Dermis blood vessel endothelial cell (primary cell): ENCODE measurements at regions not wholly inside any gene's neighbourhood (a gene's known extent, or its start where the extent isn't known, plus 50 kb on each side); places are given as distances from the start of the nearest gene placed in this dataset.
"Not testable (repeated sequence)": the region's sequence is repeated elsewhere in the genome, so short reads cannot be mapped to it uniquely, and the experiment has no call there.

ENCODE experiments used
- DNase-seq: peaks from one replicate; pipeline ENCODE4 v3.0.0; 2010

- not testable (repeated sequence) for DNase-seq
These were observed 333.5 kb downstream of the KIF20B start for GRCh38 chr10:90034862-90035261.

- DNase-seq = no peak
These were observed 340.2 kb downstream of the KIF20B start for GRCh38 chr10:90041585-90041984.

- DNase-seq = no peak
These were observed 340.7 kb downstream of the KIF20B start for GRCh38 chr10:90042075-90042474.

GRCh38 chr10:90047243-90047729 lies 345.9 kb downstream of the KIF20B start:
- DNase-seq = no peak

GRCh38 chr10:90051053-90051452 lies 349.7 kb downstream of the KIF20B start:
- no peak for DNase-seq

GRCh38 chr10:90051474-90051873 lies 350.1 kb downstream of the KIF20B start:
- no peak for DNase-seq

- DNase-seq = no peak
These were observed 361.4 kb downstream of the KIF20B start for GRCh38 chr10:90062786-90063185.

- no peak for DNase-seq
These were observed 362.9 kb downstream of the KIF20B start for GRCh38 chr10:90064295-90064694.

- no peak for DNase-seq
These were observed 365.0 kb downstream of the KIF20B start for GRCh38 chr10:90066435-90066834.

GRCh38 chr10:90075995-90076394 lies 374.6 kb downstream of the KIF20B start:
- no peak for DNase-seq

- no peak for DNase-seq
These were observed 378.4 kb downstream of the KIF20B start for GRCh38 chr10:90079819-90080218.

- not testable (repeated sequence) for DNase-seq
These were observed 385.3 kb downstream of the KIF20B start for GRCh38 chr10:90086606-90087190.

- no peak for DNase-seq
These were observed 386.0 kb downstream of the KIF20B start for GRCh38 chr10:90087197-90088023.

GRCh38 chr10:90088024-90088317 lies 386.6 kb downstream of the KIF20B start:
- no peak for DNase-seq

- no peak for DNase-seq
These were observed 388.3 kb downstream of the KIF20B start for GRCh38 chr10:90089719-90090118.

GRCh38 chr10:90096196-90096595 lies 394.8 kb downstream of the KIF20B start:
- no peak for DNase-seq

GRCh38 chr10:90107581-90107980 lies 406.2 kb downstream of the KIF20B start:
- DNase-seq = not testable (repeated sequence)

- DNase-seq = no peak
These were observed 410.3 kb downstream of the KIF20B start for GRCh38 chr10:90111671-90112070.

- no peak for DNase-seq
These were observed 411.3 kb downstream of the KIF20B start for GRCh38 chr10:90112681-90113080.

GRCh38 chr10:90118567-90118966 lies 417.2 kb downstream of the KIF20B start:
- not testable (repeated sequence) for DNase-seq

- DNase-seq = not testable (repeated sequence)
These were observed 418.4 kb downstream of the KIF20B start for GRCh38 chr10:90119631-90120280.

GRCh38 chr10:90125456-90126255 lies 424.3 kb downstream of the KIF20B start:
- DNase-seq = no peak

- DNase-seq = no peak
These were observed 424.8 kb downstream of the KIF20B start for GRCh38 chr10:90126256-90126595.
